C4-2B (cell line): ENCODE measurements at regions not wholly inside any gene's neighbourhood (a gene's known extent, or its start where the extent isn't known, plus 50 kb on each side); places are given as distances from the start of the nearest gene placed in this dataset.

Source experiments
- CTCF ChIP-seq: fragments of 450-650 bp; conservative IDR thresholded peaks from 2 replicates; pipeline ENCODE4 v1.5.1; 2017; ENCODE audit warnings: mild to moderate bottlenecking
- ZFX ChIP-seq: fragments of 450-650 bp; IDR thresholded peaks from 2 replicates; pipeline ENCODE4 v1.6.1; 2017

GRCh38 chr6:155599160-155599559 is 143.5 kb upstream of the NOX3 start:
- TF ChIP-seq CTCF (no peak), ZFX (no peak)
